Omental fat pad (tissue), 3 donors: ENCODE measurements at regions not wholly inside any gene's neighbourhood (a gene's known extent, or its start where the extent isn't known, plus 50 kb on each side); places are given as distances from the start of the nearest gene placed in this dataset.

Source experiments
- ATAC-seq: fragments of 150-250 bp; one replicate; pipeline ENCODE4 v1.9.1; 2016; ENCODE audit warnings: mild to moderate bottlenecking, moderate library complexity; ENCODE audit not compliant: low FRiP score
- DNase-seq: peaks from one replicate; pipeline ENCODE4 v3.0.0-alpha.2; 2019; ENCODE audit warnings: low spot score
- TF ChIP-seq, protein P1 (sequence below), 3 donors: fragments of 450-650 bp; IDR thresholded peaks; one replicate each; pipeline ENCODE4 v1.5.1; 2016 to 2017; ENCODE audit warnings: antibody characterized with exemption in 3 of 3, mild to moderate bottlenecking in 3 of 3, moderate library complexity in 2 of 3

GRCh38 chr13:44068169-44068568 is 188.5 kb downstream of the LACC1 start:
- TF ChIP-seq, protein P1, sequence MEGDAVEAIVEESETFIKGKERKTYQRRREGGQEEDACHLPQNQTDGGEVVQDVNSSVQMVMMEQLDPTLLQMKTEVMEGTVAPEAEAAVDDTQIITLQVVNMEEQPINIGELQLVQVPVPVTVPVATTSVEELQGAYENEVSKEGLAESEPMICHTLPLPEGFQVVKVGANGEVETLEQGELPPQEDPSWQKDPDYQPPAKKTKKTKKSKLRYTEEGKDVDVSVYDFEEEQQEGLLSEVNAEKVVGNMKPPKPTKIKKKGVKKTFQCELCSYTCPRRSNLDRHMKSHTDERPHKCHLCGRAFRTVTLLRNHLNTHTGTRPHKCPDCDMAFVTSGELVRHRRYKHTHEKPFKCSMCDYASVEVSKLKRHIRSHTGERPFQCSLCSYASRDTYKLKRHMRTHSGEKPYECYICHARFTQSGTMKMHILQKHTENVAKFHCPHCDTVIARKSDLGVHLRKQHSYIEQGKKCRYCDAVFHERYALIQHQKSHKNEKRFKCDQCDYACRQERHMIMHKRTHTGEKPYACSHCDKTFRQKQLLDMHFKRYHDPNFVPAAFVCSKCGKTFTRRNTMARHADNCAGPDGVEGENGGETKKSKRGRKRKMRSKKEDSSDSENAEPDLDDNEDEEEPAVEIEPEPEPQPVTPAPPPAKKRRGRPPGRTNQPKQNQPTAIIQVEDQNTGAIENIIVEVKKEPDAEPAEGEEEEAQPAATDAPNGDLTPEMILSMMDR (IDR thresholded peaks at IDR 0.05), result no peak
- no peak for ATAC-seq
- no peak for DNase-seq

DNA sequence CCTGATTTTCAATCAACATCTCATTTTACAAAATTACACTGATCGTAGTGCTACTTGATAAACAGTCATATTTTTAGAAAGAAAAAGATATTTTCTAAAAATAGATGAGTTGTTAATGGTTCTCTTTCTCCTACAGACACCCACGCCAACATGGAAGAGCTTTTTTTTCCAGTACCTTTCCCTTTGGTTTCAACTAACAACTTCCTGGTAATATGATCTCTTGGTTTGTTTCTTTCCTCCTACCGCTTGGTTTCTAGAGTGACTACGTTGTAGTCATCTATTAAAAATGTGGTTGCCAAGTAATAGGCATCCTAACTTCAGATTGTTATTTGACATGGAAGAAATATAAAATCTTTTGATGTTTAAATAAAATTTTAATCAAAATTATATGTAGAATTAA is 189.0 kb downstream of the LACC1 start:
- peak; percentile 82 for ATAC-seq
- DNase-seq, result no peak
- TF ChIP-seq, protein P1 (IDR thresholded peaks at IDR 0.05), result no peak

DNA sequence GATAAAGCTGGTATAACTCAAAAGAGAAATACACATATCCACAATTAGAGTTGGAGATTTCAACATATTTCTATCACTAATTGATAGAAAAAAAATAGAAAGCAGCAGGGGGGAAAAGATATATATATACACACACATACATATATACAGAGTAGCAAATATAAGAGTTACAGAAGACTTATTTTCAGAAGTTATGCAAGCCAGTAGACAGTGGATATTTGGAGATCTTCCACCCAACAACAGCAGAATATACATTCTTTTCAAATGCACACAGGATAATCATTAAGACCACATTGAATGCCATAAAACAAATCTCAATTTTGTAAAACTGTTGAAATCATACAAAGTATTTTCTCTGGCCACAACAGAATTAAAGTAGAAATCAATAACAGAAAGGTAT is 192.8 kb downstream of the LACC1 start:
- no peak for DNase-seq
- TF ChIP-seq, protein P1 (IDR thresholded peaks at IDR 0.05), result no peak
- no peak for ATAC-seq

DNA sequence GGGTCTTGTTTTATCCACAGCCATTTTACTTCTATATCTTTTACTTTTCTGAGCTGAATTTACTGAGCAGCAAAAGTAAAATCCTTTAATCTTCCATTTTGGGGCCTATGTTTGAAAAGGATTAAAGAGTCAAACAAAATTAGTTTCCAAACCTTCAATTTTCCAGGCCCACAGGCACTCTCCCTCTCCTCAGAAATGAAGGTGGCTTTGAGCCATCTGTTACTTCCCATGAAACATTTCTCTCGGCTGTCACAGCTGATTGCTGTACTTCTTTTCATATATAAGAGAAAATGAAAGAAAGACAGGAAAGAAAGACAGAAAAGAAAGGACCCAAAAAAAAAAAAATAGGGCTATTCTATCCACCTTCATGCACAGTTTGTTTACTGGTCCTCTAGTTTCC is 194.9 kb downstream of the LACC1 start:
- TF ChIP-seq, protein P1 (IDR thresholded peaks at IDR 0.05), result no peak
- ATAC-seq, result no peak

DNA sequence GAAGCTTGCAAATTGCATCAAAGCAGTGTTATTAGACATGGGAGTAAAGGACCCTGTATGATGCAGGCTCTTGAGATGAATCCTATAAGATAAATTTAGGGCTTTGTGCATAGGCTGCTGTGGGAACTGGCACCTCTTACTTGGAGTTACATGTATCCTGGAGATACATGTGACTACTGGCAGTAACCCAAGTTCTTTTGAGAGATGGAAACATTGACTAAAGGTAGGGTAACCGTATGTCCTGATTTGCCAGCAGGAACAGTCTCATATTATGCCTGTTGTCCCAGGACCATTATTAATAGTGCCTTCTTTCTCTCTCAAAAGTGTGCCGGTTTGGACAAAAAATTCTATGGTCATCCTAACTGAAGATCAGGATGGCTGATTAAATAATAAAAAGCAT is 195.4 kb downstream of the LACC1 start:
- ATAC-seq (no peak), DNase-seq (no peak)
- TF ChIP-seq, protein P1 (IDR thresholded peaks at IDR 0.05), result no peak

More for the DNA sequence above, 194.9 kb downstream of the LACC1 start:
- no peak for DNase-seq

- TF ChIP-seq, protein P1 (IDR thresholded peaks at IDR 0.05), result no peak
- DNase-seq (no peak), ATAC-seq (no peak)
These were observed 199.2 kb downstream of the LACC1 start for GRCh38 chr13:44078806-44079376.

GRCh38 chr13:44079413-44080205 is 199.9 kb downstream of the LACC1 start:
- DNase-seq (no peak), ATAC-seq (no peak)
- TF ChIP-seq, protein P1 (IDR thresholded peaks at IDR 0.05), result no peak
